ENCODE measurements at regions not wholly inside any gene's neighbourhood (a gene's known extent, or its start where the extent isn't known, plus 50 kb on each side); places are given as distances from the start of the nearest gene placed in this dataset.

DNA sequence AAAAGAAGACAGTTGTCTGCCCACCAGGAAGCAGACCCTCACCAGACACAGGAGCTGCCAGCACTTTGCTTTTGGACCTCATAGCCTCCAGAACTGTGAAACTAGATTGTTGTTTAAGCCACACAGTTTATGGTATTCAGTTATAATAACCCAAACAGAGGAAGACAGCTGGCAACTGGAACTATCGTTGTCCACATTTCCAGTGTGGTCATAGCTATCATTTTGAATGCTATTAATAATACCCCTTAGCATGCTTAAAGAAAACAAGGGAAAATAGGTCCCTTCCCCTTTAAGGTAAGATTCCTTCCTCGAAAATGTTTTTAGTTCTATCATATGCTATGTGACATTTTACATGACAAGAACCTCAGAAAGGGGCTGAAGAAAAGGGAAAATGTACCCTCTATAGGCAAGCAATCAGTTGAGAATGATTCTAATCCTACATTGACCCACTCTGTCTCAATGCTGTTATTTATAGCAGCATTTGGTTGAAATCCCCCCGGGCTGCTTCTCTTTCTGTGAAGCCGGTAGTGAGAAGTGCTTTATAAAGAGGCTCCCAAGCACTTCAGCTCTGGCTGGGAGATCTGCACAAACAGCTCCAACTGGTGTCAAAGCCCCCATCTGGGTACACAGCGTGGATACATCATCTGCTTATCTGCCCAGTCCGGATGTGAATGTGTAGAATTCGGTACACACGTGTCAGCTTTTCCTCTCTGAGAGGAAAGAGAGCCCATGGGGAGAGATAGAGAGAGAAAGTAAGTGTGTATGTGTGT is 221.2 kb upstream of the FLRT2 start (continued):
- TF ChIP-seq, protein P1, sequence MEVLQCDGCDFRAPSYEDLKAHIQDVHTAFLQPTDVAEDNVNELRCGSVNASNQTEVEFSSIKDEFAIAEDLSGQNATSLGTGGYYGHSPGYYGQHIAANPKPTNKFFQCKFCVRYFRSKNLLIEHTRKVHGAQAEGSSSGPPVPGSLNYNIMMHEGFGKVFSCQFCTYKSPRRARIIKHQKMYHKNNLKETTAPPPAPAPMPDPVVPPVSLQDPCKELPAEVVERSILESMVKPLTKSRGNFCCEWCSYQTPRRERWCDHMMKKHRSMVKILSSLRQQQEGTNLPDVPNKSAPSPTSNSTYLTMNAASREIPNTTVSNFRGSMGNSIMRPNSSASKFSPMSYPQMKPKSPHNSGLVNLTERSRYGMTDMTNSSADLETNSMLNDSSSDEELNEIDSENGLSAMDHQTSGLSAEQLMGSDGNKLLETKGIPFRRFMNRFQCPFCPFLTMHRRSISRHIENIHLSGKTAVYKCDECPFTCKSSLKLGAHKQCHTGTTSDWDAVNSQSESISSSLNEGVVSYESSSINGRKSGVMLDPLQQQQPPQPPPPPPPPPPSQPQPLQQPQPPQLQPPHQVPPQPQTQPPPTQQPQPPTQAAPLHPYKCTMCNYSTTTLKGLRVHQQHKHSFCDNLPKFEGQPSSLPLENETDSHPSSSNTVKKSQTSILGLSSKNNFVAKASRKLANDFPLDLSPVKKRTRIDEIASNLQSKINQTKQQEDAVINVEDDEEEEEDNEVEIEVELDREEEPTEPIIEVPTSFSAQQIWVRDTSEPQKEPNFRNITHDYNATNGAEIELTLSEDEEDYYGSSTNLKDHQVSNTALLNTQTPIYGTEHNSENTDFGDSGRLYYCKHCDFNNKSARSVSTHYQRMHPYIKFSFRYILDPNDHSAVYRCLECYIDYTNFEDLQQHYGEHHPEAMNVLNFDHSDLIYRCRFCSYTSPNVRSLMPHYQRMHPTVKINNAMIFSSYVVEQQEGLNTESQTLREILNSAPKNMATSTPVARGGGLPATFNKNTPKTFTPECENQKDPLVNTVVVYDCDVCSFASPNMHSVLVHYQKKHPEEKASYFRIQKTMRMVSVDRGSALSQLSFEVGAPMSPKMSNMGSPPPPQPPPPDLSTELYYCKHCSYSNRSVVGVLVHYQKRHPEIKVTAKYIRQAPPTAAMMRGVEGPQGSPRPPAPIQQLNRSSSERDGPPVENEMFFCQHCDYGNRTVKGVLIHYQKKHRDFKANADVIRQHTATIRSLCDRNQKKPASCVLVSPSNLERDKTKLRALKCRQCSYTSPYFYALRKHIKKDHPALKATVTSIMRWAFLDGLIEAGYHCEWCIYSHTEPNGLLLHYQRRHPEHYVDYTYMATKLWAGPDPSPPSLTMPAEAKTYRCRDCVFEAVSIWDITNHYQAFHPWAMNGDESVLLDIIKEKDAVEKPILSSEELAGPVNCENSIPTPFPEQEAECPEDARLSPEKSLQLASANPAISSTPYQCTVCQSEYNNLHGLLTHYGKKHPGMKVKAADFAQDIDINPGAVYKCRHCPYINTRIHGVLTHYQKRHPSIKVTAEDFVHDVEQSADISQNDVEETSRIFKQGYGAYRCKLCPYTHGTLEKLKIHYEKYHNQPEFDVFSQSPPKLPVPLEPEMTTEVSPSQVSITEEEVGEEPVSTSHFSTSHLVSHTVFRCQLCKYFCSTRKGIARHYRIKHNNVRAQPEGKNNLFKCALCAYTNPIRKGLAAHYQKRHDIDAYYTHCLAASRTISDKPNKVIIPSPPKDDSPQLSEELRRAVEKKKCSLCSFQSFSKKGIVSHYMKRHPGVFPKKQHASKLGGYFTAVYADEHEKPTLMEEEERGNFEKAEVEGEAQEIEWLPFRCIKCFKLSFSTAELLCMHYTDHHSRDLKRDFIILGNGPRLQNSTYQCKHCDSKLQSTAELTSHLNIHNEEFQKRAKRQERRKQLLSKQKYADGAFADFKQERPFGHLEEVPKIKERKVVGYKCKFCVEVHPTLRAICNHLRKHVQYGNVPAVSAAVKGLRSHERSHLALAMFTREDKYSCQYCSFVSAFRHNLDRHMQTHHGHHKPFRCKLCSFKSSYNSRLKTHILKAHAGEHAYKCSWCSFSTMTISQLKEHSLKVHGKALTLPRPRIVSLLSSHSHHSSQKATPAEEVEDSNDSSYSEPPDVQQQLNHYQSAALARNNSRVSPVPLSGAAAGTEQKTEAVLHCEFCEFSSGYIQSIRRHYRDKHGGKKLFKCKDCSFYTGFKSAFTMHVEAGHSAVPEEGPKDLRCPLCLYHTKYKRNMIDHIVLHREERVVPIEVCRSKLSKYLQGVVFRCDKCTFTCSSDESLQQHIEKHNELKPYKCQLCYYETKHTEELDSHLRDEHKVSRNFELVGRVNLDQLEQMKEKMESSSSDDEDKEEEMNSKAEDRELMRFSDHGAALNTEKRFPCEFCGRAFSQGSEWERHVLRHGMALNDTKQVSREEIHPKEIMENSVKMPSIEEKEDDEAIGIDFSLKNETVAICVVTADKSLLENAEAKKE (CRISPR knock-in tag; IDR thresholded peaks at IDR 0.05), result no peak

- H4K20me1 ChIP-seq (replicated peaks; ENCODE audit: insufficient read depth), result no peaks in the 10 kb centered on the region
- H3K36me3 ChIP-seq (ENCODE audit: insufficient read depth), result no peaks in the 10 kb centered on the region
- H3F3A ChIP-seq (replicated peaks; ENCODE audit: low read depth), result no peaks in the 10 kb centered on the region
- no peak for TF ChIP-seq EZH2phosphoT487 (IDR thresholded peaks at IDR 0.05; ENCODE audit: unreplicated experiment)
- no peak for TF ChIP-seq STAT1 (IDR thresholded peaks at IDR 0.05; ENCODE audit: unreplicated experiment)
- no peaks in the 10 kb centered on the region for H3K79me2 ChIP-seq (replicated peaks; ENCODE audit: insufficient read depth)
- Mint-ChIP-seq H3K4me1 (peaks cover 22% of the 10 kb centered on the region), H3K36me3 (ENCODE audit: low read depth) (no peaks in the 10 kb centered on the region; the same call in 2 of the 3 replicates), H3K27me3 (ENCODE audit: insufficient read depth, low read depth, poor library complexity) (no peaks in the 10 kb centered on the region), H3K9me3 (no peaks in the 10 kb centered on the region), H3K4me3 (no peak overlapping the region), H3K27ac (0 out of 2 replicates have a peak overlapping the region, but pooled peaks have one; percentile 21)
- no peaks in the 10 kb centered on the region for H3K27me3 ChIP-seq (ENCODE audit: insufficient read depth)
- ATAC-seq (no peak), DNase-seq (ENCODE audit: low spot score) (no peak)
- H3K4me3 ChIP-seq, result no peak overlapping the region
- H3K9me2 ChIP-seq (ENCODE audit: insufficient read depth), result no peaks in the 10 kb centered on the region; the same call in 1 of the 2 replicates
- no peak overlapping the region for H3K4me2 ChIP-seq
- H2AFZ ChIP-seq, result no peak overlapping the region
- no peak overlapping the region for H3K27ac ChIP-seq (ENCODE audit: low read depth)
- H3K4me1 ChIP-seq (ENCODE audit: insufficient read depth), result 0 out of 2 replicates have a peak, but pooled peaks cover 3% of the 10 kb centered on the region
These were observed 219.3 kb upstream of the FLRT2 start for GRCh38 chr14:85310491-85311272.

All from GM23338 (cell line).